Islet of Langerhans (tissue), 1 donor: ENCODE measurements at regions not wholly inside any gene's neighbourhood (a gene's known extent, or its start where the extent isn't known, plus 50 kb on each side); places are given as distances from the start of the nearest gene placed in this dataset.

Source experiments
- FAIRE-seq: peaks from one replicate; lab custom pipeline; 2011; peaks lifted over from hg19 to GRCh38; lab: Jason Lieb, UNC

- no peak for FAIRE-seq
Measured at GRCh38 chr4:60020389-60020788, 1179.7 kb upstream of the ADGRL3 start.

- no peak for FAIRE-seq
Measured at GRCh38 chr4:60033826-60034225, 1166.3 kb upstream of the ADGRL3 start.

GRCh38 chr4:60034361-60034760 lies 1165.8 kb upstream of the ADGRL3 start:
- no peak for FAIRE-seq

- no peak for FAIRE-seq
Measured at GRCh38 chr4:60039908-60040307, 1160.2 kb upstream of the ADGRL3 start.

- FAIRE-seq, result no peak
Measured at GRCh38 chr4:60042231-60042652, 1157.9 kb upstream of the ADGRL3 start.

- no peak for FAIRE-seq
Measured at GRCh38 chr4:60042941-60043340, 1157.2 kb upstream of the ADGRL3 start.

- no peak for FAIRE-seq
Measured at GRCh38 chr4:60078984-60079383, 1121.1 kb upstream of the ADGRL3 start.

- FAIRE-seq, result no peak
Measured at GRCh38 chr4:60081839-60082238, 1118.3 kb upstream of the ADGRL3 start.

GRCh38 chr4:60088807-60089486 lies 1111.2 kb upstream of the ADGRL3 start:
- no peak for FAIRE-seq

GRCh38 chr4:60089546-60090273 lies 1110.4 kb upstream of the ADGRL3 start:
- no peak for FAIRE-seq

- no peak for FAIRE-seq
Measured at GRCh38 chr4:60096676-60097075, 1103.5 kb upstream of the ADGRL3 start.

- FAIRE-seq, result no peak
Measured at GRCh38 chr4:60116592-60116991, 1083.5 kb upstream of the ADGRL3 start.

- FAIRE-seq, result no peak
Measured at GRCh38 chr4:60117726-60118323, 1082.3 kb upstream of the ADGRL3 start.

DNA sequence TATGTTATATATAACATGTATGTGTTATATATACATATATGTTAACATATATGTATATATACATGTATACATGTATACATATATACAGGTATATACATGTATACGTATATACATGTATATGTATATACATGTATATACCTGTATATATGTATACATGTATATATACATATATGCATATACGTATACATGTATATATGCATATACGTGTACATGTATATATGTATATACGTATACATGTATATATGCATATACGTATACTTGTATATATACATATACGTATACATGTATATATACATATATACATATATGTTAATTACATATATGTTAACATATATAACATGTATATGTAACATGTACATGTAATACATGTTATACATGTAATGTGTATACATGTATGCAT lies 1077.3 kb upstream of the ADGRL3 start:
- no peak for FAIRE-seq

GRCh38 chr4:60128888-60129287 lies 1071.2 kb upstream of the ADGRL3 start:
- no peak for FAIRE-seq

- FAIRE-seq, result no peak
Measured at GRCh38 chr4:60129740-60130139, 1070.4 kb upstream of the ADGRL3 start.

DNA sequence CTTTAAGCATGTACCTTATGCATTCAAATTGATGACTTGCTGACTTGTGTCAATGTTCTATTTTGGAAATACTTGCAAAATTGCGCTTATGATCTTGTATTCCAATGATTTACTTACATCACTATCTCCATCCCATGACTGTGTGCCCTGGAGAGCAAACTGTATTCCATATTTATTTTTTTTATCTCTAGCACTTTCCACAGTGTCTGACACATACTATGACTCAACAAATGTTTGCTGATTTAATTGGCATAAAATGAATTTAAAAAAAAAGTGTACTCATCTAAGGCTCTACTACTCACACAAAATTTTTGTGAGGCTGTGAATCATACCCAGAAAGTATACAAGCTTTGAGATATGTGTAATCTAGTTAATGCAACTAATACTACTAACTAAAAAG lies 1066.8 kb upstream of the ADGRL3 start:
- no peak for FAIRE-seq

DNA sequence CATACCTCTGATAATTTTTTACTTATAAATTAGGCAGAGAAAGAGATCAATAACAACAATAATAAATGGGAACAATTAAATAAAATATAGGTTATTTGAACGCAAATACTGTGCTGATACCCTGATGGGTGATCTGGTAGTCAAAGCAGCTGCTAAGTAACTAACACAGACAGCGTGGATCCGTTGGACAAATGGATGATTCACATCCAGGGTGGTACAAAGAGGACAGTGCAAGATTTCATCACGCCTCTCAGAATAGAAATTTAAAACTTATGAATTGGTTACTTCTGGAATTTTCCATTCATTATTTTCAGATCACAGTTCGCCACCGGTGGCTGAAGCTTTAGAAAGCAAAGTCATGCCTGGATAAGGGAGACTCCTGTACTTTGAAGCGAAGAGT lies 1066.0 kb upstream of the ADGRL3 start:
- no peak for FAIRE-seq

GRCh38 chr4:60155088-60155487 lies 1045.0 kb upstream of the ADGRL3 start:
- no peak for FAIRE-seq

DNA sequence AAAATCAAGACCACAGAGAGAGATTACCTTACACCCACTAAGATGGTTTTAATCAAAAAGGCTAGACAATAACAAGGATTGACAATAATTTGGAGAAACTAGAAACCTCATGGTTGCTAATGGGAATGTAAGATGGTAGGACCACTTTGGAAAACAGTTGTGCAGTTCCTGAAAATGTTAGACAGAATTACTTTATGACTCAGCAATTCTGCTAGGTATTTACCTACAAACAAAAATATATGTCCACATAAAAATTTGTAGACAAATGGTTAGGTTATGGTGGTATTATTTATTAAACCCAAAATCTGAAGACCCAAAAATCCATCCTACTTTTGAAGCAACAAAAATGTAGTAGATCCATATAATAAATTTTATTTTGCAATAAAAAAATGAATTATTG lies 1027.0 kb upstream of the ADGRL3 start:
- no peak for FAIRE-seq

DNA sequence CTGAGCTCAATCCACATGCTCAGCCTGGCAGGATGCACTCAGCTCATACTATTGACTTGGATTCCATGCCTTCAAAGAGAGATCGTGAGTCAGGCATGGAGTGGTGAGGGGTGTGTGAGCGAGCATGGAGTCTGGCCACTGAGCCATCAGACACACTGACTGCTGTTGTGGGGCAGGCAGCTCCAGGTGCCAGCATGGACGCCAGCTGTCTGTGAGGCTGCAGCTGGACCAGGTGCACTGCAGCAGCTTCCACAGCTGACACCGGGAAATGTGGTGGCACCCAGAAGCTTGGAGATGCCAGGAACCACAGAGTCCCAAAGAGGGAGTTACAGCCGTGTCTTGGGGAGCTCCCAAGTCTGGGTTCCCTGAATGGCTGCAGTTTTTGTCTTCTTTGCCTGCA lies 1026.4 kb upstream of the ADGRL3 start:
- no peak for FAIRE-seq

DNA sequence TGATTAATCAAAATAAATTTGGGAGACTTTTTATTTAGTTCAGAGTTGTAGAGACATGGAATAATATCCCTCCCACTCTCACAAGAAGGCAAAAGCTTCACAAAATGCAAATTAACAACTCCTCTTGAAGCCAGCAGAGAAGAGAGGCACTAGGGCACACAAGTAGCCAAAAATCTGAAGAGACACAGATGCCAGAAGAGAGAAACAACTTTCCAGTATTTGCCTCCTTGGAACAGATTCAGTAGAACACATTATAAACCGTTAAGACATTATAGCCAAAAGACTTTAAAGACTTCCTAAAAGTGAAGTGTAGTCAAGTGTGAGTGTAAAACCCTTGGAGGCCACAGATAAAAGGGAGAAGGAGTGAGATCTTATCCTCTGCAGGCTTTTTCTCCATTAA lies 1024.9 kb upstream of the ADGRL3 start:
- FAIRE-seq, result no peak

- FAIRE-seq, result no peak
Measured at GRCh38 chr4:60187428-60187827, 1012.7 kb upstream of the ADGRL3 start.

DNA sequence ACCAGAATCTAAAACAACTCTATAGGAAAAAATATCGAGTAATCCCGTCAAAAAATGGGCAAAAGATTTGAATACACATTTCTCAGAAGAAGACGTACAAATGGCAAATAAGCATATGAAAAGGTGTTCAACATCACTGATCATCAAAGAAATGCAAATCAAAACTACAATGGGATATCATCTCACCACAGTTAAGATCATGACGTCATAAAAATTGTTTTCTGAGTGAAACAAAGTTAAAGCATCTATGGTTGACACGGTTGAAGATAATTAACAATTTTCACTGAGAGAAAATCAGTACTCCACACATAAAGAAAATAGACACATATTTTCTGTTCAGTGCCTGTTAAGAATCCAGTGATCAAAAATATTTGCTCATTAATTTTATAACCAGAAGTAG lies 1010.8 kb upstream of the ADGRL3 start:
- FAIRE-seq, result no peak
